Psoas muscle (tissue), 7 donors: ENCODE measurements at regions not wholly inside any gene's neighbourhood (a gene's known extent, or its start where the extent isn't known, plus 50 kb on each side); places are given as distances from the start of the nearest gene placed in this dataset.
"Not testable (repeated sequence)": the region's sequence is repeated elsewhere in the genome, so short reads cannot be mapped to it uniquely, and the experiment has no call there.

Experiments used
- ATAC-seq, 4 donors: fragments of 200-7000 bp; cut with Tn5 transposase; one replicate each; pipeline ENCODE4 v1.9.1; 2020; ENCODE audit warnings: moderate library complexity in 3 of 4, mild to moderate bottlenecking in 2 of 4
- DNase-seq, 2 donors: peaks; one replicate each; pipeline ENCODE4 v3.0.0-alpha.2; 2020
- H3K27ac ChIP-seq: fragments of 200-600 bp; one replicate; pipeline ENCODE4 v1.8.0; 2022
- H3K27me3 ChIP-seq, 3 donors: fragments of 200-600 bp in 1 of 3; one replicate each; pipeline versions ENCODE4 v1.6.1 to v1.8.0; 2013 to 2022; ENCODE audit warnings: low read length in 2 of 3, mild to moderate bottlenecking in 2 of 3, moderate library complexity in 1 of 3; ENCODE audit not compliant: insufficient read depth in 3 of 3
- H3K36me3 ChIP-seq, 2 donors: fragments of 200-600 bp in 1 of 2; one replicate each; pipeline versions ENCODE4 v1.6.1 to v1.8.0; 2013 to 2022; ENCODE audit warnings: low read depth in 1 of 2, mild to moderate bottlenecking in 1 of 2, moderate library complexity in 1 of 2; ENCODE audit not compliant: insufficient read depth in 1 of 2
- H3K4me1 ChIP-seq: fragments of 200-600 bp; one replicate; pipeline ENCODE4 v1.8.0; 2022
- H3K4me3 ChIP-seq: fragments of 200-600 bp; one replicate; pipeline ENCODE4 v1.8.0; 2022; ENCODE audit warnings: mild to moderate bottlenecking
- H3K9me3 ChIP-seq: fragments of 200-600 bp; one replicate; pipeline ENCODE4 v1.8.0; 2022
- WGBS, 3 donors: extraction: QIAGEN DNeasy Blood & Tissue Kit; methylation state at CpG; one replicate each; pipeline versions ENCODE4 v1.1.6 to v1.1.7; 2013; 5-methylcytosine and 5-hydroxymethylcytosine counted together
- intact Hi-C, 2 donors: fragments of 100-400 bp; cut with DNase I; formaldehyde crosslinking; loops; one replicate each; pipeline versions ENCODE4 v1.11.0 to v1.14.2; 2022
- TF ChIP-seq, protein P1 (sequence below): fragments of 200-600 bp; IDR thresholded peaks from one replicate; pipeline ENCODE4 v1.8.0; 2022; ENCODE audit warnings: antibody characterized with exemption
- donor health status: healthy with polysubstance abuse.
- donor health status: DM: no; HTN: no; CAD: no; lungs with moderate emphysema.
- donor health status: Bipolar disorder and iron deficiency.
- donor health status: healthy.
- donor health status: DM: yes; HTN: yes; CAD: no.
- donor health status: DM: no; HTN: no; CAD: no.
- donor health status: DM: yes; HTN: yes; CAD: no.

DNA sequence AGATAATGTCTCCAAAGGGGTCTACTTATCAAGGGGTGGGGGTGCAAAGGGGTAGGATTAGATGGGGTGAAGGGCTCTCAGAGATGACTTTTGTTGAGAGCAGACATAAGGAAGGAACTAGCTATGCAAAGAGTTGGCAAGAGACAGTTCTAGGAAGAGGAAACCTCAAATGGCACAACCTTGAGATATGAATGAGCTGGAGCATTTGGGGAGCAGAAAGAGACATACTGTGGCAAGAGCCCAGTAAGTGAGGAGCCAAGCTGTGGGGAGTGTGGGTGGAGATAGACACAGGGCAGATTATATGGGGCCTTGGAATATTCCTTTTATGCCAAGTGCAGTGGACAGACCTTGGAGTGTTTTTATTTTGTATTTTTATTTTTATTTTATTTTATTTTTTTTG, 84.8 kb upstream of the BTG3 start:
- no peaks in the 10 kb centered on the region for H3K36me3 ChIP-seq
- intact Hi-C loops = no loop called here
- ATAC-seq (no peak), DNase-seq (no peak)
- no peak overlapping the region for H3K4me3 ChIP-seq
- TF ChIP-seq, protein P1, sequence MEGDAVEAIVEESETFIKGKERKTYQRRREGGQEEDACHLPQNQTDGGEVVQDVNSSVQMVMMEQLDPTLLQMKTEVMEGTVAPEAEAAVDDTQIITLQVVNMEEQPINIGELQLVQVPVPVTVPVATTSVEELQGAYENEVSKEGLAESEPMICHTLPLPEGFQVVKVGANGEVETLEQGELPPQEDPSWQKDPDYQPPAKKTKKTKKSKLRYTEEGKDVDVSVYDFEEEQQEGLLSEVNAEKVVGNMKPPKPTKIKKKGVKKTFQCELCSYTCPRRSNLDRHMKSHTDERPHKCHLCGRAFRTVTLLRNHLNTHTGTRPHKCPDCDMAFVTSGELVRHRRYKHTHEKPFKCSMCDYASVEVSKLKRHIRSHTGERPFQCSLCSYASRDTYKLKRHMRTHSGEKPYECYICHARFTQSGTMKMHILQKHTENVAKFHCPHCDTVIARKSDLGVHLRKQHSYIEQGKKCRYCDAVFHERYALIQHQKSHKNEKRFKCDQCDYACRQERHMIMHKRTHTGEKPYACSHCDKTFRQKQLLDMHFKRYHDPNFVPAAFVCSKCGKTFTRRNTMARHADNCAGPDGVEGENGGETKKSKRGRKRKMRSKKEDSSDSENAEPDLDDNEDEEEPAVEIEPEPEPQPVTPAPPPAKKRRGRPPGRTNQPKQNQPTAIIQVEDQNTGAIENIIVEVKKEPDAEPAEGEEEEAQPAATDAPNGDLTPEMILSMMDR = no peak
- H3K27me3 ChIP-seq = no peaks in the 10 kb centered on the region
- no peaks in the 10 kb centered on the region for H3K9me3 ChIP-seq
- H3K4me1 ChIP-seq = no peaks in the 10 kb centered on the region
- no peak overlapping the region for H3K27ac ChIP-seq

DNA sequence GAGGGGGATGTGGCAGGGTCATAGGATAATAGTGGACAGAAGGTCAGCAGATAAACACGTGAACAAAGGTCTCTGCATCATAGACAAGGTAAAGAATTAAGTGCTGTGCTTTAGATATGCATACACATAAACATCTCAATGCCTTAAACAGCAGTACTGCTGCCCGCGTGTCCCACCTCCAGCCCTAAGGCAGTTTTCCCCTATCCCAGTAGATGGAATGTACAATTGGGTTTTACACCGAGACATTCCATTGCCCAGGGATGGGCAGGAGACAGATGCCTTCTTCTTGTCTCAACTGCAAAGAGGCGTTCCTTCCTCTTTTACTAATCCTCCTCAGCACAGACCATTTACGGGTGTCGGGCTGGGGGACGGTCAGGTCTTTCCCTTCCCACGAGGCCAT, 81.7 kb upstream of the BTG3 start:
- ATAC-seq, intact Hi-C loops: not testable (repeated sequence)

DNA sequence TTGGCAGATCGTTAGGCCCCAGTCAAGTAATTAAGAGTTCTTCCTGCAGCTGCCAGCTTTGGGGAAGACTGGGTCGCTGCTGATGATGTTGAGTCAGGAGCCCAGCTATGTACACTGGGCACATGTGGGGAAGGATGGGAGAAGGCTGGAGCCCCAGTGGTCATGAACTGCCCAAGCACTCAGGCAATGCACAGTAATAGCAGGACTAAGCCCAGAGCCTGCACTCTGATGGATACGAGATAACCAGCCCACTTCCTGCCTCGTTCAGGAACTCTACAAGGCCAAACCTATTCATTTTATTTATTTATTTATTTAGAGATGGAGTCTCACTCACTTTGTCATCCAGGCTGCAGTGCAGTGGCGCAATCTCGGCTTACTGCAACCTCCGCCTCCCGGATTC, 81.1 kb upstream of the BTG3 start:
- WGBS, 3 donors = 81 to 86% (median 83%) methylated on average over 8 of the region's 8 CpGs
- no peak for ATAC-seq
- no peak for DNase-seq
- Histone ChIP-seq H3K9me3 (no peaks in the 10 kb centered on the region), H3K4me3 (no peak overlapping the region), H3K4me1 (no peaks in the 10 kb centered on the region), H3K27ac (no peak overlapping the region), H3K36me3 (no peaks in the 10 kb centered on the region), H3K27me3 (no peaks in the 10 kb centered on the region)
- intact Hi-C loops = no loop called here
- TF ChIP-seq, protein P1 = no peak

More for the DNA sequence above, 81.7 kb upstream of the BTG3 start:
- not testable (repeated sequence) for H3K9me3 ChIP-seq, H3K27me3 ChIP-seq, H3K4me1 ChIP-seq, H3K4me3 ChIP-seq, H3K27ac ChIP-seq, H3K36me3 ChIP-seq, DNase-seq
- 74 to 85% (median 84%) methylated on average over 7 to 8 of the region's 9 CpGs for WGBS, 3 donors

DNA sequence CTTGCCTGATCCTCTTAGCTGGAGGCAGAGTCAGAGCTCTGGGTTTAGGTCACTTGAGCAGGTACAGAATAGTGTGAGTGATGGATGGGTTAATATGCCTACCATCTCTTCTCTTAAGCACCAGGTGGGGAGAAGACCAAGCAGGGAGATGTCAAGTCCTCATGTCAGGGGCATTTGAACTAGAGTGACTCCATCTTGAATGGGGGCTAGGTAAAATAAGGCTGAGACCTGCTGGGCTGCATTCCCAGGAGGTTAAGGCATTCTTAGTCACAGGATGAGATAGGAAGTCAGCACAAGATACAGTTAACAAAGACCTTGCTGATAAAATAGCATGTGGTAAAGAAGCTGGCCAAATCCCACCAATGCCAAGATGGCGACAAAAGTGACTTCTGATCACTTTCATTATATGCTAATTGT, 77.4 kb upstream of the BTG3 start:
- TF ChIP-seq, protein P1 = no peak
- Histone ChIP-seq H3K9me3 (no peaks in the 10 kb centered on the region), H3K27ac (no peak overlapping the region), H3K4me3 (no peak overlapping the region), H3K27me3 (no peaks in the 10 kb centered on the region), H3K4me1 (no peaks in the 10 kb centered on the region), H3K36me3 (no peaks in the 10 kb centered on the region)
- ATAC-seq (no peak), DNase-seq (no peak)
- WGBS, 3 donors = 68 to 88% (median 85%) methylated on average over 1 of the region's 1 CpG
- intact Hi-C loops = no loop called here

DNA sequence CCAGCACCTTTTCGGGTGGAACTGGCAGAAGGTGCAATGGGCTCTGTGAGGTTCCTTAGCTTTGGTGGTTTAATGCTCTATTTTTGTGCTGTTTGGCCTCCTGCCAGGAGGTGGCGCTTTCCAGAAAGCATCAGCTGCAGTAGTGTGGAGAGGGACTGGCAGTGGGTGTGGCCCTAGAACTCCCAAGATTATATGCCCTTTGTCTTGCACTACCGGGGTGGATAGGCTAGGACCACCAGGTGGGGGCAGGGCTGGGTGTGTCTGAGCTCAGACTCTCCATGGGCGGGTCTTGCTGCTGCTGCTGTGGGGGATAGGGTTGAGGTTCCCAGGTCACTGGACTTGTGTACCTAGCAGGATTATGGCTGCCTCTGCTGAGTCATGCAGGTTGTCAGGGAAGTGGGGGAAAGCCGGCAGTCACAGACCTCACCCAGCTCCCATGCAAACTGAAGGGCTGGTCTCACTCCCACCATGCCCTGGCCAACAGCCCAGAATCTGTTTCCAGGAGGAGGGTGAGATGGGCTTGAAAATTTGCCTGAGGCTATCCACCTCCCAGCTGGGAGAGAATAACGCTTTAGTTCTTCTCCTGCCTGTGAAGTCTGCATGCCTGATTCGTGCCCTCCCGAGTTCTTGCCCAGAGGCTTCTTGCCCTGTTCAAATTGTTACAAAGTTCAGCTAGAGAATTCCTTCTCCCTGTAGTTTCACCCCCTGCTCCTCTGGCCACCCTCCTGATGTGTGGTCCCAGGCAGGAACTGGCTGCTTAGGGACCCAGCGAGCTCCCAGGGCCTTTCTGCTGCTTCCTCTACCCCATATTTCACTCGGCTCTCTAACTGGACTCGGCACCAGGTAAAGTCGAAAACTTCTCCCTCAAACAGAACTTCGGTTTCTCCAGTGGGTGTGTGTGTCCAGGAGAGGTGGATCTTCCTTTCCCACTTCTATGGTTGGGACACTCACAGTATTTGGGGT, 76.5 kb upstream of the BTG3 start:
- no peak for ATAC-seq
- H3K27me3 ChIP-seq = no peaks in the 10 kb centered on the region
- no peaks in the 10 kb centered on the region for H3K4me1 ChIP-seq
- no peak overlapping the region for H3K4me3 ChIP-seq
- no peak overlapping the region for H3K27ac ChIP-seq
- 36 to 48% (median 36%) methylated on average over 13 of the region's 13 CpGs for WGBS, 3 donors
- no peaks in the 10 kb centered on the region for H3K36me3 ChIP-seq
- intact Hi-C loops = no loop called here
- H3K9me3 ChIP-seq = no peaks in the 10 kb centered on the region
- DNase-seq = peak in 1 of 2 donors; percentile 10
- TF ChIP-seq, protein P1 = no peak
